ENCODE measurements at regions not wholly inside any gene's neighbourhood (a gene's known extent, or its start where the extent isn't known, plus 50 kb on each side); places are given as distances from the start of the nearest gene placed in this dataset.
"Not testable (repeated sequence)": the region's sequence is repeated elsewhere in the genome, so short reads cannot be mapped to it uniquely, and the experiment has no call there.

GRCh38 chr9:89940625-89941024 lies 335.8 kb downstream of the GADD45G start:
- Histone ChIP-seq H3K4me3 (ENCODE audit: low read depth, low read length) (no peak overlapping the region), H3K27ac (ENCODE audit: low read depth, low read length) (no peak overlapping the region), H3K27me3 (ENCODE audit: control insufficient read depth, insufficient read depth, low read length) (no peaks in the 10 kb centered on the region), H3K9me3 (ENCODE audit: control insufficient read depth, insufficient read depth, low read length) (no peaks in the 10 kb centered on the region), H3K36me3 (ENCODE audit: control insufficient read depth, insufficient read depth, low read length) (no peaks in the 10 kb centered on the region), H3K9ac (ENCODE audit: low read depth, low read length) (no peak overlapping the region), H3K4me1 (ENCODE audit: control insufficient read depth, insufficient read depth, low read length) (no peaks in the 10 kb centered on the region)

- Histone ChIP-seq H3K4me3 (ENCODE audit: low read depth, low read length) (no peak overlapping the region), H3K27me3 (ENCODE audit: control insufficient read depth, insufficient read depth, low read length) (no peaks in the 10 kb centered on the region), H3K36me3 (ENCODE audit: control insufficient read depth, insufficient read depth, low read length) (no peaks in the 10 kb centered on the region), H3K4me1 (ENCODE audit: control insufficient read depth, insufficient read depth, low read length) (no peaks in the 10 kb centered on the region), H3K9me3 (ENCODE audit: control insufficient read depth, insufficient read depth, low read length) (no peaks in the 10 kb centered on the region), H3K27ac (ENCODE audit: low read depth, low read length) (no peak overlapping the region), H3K9ac (ENCODE audit: low read depth, low read length) (no peak overlapping the region)
Measured at GRCh38 chr9:89941875-89942274, 337.1 kb downstream of the GADD45G start.

DNA sequence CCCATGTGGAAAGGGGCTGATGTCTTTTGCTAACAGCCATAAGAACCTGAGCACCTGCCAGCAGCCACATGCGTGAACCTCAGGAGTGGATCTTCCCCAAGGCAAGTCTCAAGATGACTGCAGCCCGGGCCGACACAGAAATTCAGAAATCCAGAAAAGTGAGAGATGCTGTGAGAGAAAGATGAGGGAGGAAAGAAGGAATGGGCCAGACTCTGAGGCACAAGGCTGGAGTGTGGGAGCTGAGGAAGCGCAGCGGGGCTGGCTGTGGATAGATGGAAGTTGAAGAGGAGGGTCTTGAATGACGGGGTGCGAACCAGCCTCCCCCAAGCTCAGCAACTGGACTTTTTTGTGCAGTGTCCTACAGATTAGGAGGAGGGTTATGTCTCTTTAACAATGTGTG lies 337.8 kb downstream of the GADD45G start:
- Histone ChIP-seq H3K27ac (ENCODE audit: low read depth, low read length) (no peak overlapping the region), H3K4me3 (ENCODE audit: low read depth, low read length) (no peak overlapping the region), H3K27me3 (ENCODE audit: control insufficient read depth, insufficient read depth, low read length) (no peaks in the 10 kb centered on the region), H3K9ac (ENCODE audit: low read depth, low read length) (no peak overlapping the region), H3K9me3 (ENCODE audit: control insufficient read depth, insufficient read depth, low read length) (no peaks in the 10 kb centered on the region), H3K36me3 (ENCODE audit: control insufficient read depth, insufficient read depth, low read length) (no peaks in the 10 kb centered on the region), H3K4me1 (ENCODE audit: control insufficient read depth, insufficient read depth, low read length) (no peaks in the 10 kb centered on the region)

GRCh38 chr9:89943309-89943708 lies 338.5 kb downstream of the GADD45G start:
- H3K27me3 ChIP-seq (ENCODE audit: control insufficient read depth, insufficient read depth, low read length), result no peaks in the 10 kb centered on the region
- H3K4me3 ChIP-seq (ENCODE audit: low read depth, low read length), result no peak overlapping the region
- H3K9me3 ChIP-seq (ENCODE audit: control insufficient read depth, insufficient read depth, low read length), result no peaks in the 10 kb centered on the region
- no peak overlapping the region for H3K27ac ChIP-seq (ENCODE audit: low read depth, low read length)
- no peaks in the 10 kb centered on the region for H3K4me1 ChIP-seq (ENCODE audit: control insufficient read depth, insufficient read depth, low read length)
- H3K9ac ChIP-seq (ENCODE audit: low read depth, low read length), result no peak overlapping the region
- no peaks in the 10 kb centered on the region for H3K36me3 ChIP-seq (ENCODE audit: control insufficient read depth, insufficient read depth, low read length)

GRCh38 chr9:89943728-89944127 lies 338.9 kb downstream of the GADD45G start:
- Histone ChIP-seq H3K27ac (ENCODE audit: low read depth, low read length) (no peak overlapping the region), H3K4me3 (ENCODE audit: low read depth, low read length) (no peak overlapping the region), H3K9me3 (ENCODE audit: control insufficient read depth, insufficient read depth, low read length) (no peaks in the 10 kb centered on the region), H3K9ac (ENCODE audit: low read depth, low read length) (no peak overlapping the region), H3K27me3 (ENCODE audit: control insufficient read depth, insufficient read depth, low read length) (no peaks in the 10 kb centered on the region), H3K36me3 (ENCODE audit: control insufficient read depth, insufficient read depth, low read length) (no peaks in the 10 kb centered on the region), H3K4me1 (ENCODE audit: control insufficient read depth, insufficient read depth, low read length) (no peaks in the 10 kb centered on the region)

DNA sequence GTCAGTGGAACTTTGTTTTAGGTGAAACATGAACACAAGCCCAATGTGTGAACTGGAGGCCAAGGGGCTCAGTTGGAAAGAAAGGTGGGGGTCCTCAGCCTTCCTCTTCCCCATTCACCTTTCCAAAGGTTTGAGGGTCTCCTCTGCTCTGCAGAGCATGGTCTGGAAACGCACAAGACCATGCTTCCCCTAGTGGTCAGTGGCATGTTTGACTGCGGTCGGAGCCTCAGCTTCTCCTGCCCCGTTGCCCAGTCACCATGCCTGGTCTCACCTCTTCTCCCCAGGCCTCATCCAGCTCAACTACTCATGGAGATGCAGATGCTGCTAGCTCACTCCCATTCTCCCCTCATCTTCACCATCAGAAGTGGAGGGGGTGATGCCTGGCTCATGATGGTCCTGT lies 340.3 kb downstream of the GADD45G start:
- Histone ChIP-seq H3K9me3 (ENCODE audit: control insufficient read depth, insufficient read depth, low read length) (no peaks in the 10 kb centered on the region), H3K4me1 (ENCODE audit: control insufficient read depth, insufficient read depth, low read length) (0 out of 2 replicates have a peak, but pooled peaks cover 4% of the 10 kb centered on the region), H3K27me3 (ENCODE audit: control insufficient read depth, insufficient read depth, low read length) (no peaks in the 10 kb centered on the region), H3K4me3 (ENCODE audit: low read depth, low read length) (no peak overlapping the region), H3K27ac (ENCODE audit: low read depth, low read length) (no peak overlapping the region), H3K9ac (ENCODE audit: low read depth, low read length) (no peak overlapping the region), H3K36me3 (ENCODE audit: control insufficient read depth, insufficient read depth, low read length) (no peaks in the 10 kb centered on the region)

DNA sequence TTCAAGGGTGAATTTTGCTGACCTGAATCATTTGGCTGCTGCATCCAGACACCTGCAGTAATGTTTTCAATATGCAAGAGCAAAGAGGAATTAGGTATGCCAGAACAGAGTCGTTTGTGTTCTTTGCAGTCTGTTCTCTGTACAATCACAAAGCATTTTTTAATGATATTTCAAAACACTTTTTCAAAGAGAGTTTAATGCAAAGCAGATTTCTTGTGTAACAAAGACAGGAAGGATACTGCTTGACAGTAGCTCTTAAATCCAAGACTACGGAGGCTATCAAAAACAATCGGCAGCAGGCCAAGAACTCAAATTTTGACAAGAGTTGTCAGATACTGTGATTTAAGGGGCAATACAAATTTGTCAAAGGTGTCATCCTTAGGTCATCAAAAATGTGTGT lies 341.9 kb downstream of the GADD45G start:
- no peaks in the 10 kb centered on the region for H3K9me3 ChIP-seq (ENCODE audit: control insufficient read depth, insufficient read depth, low read length)
- H3K27me3 ChIP-seq (ENCODE audit: control insufficient read depth, insufficient read depth, low read length), result no peaks in the 10 kb centered on the region
- H3K36me3 ChIP-seq (ENCODE audit: control insufficient read depth, insufficient read depth, low read length), result no peaks in the 10 kb centered on the region

DNA sequence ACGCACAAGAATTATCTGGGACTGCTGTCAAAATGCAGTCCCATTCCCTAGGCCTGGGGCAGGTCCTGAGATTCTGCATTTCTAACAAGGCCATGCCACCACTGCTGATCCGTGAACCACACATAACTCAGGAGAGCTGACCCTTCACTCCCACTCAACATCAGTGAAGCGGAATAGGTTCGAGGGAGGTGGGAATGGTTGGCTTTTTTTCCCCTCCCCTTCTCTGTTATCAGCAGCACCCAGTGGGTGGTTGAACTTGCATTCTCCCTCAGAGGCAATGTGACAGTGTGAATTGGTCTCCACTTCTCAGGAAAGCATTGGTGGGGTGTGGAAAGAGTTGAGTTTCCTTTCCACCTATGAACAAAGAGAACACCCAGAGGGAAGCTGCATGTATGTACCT lies 344.3 kb downstream of the GADD45G start:
- Histone ChIP-seq H3K27ac (ENCODE audit: low read depth, low read length) (no peak overlapping the region), H3K36me3 (ENCODE audit: control insufficient read depth, insufficient read depth, low read length) (no peaks in the 10 kb centered on the region), H3K27me3 (ENCODE audit: control insufficient read depth, insufficient read depth, low read length) (no peaks in the 10 kb centered on the region), H3K9ac (ENCODE audit: low read depth, low read length) (no peak overlapping the region), H3K4me3 (ENCODE audit: low read depth, low read length) (no peak overlapping the region), H3K4me1 (ENCODE audit: control insufficient read depth, insufficient read depth, low read length) (peaks cover 9% of the 10 kb centered on the region; the same call in 1 of the 2 replicates), H3K9me3 (ENCODE audit: control insufficient read depth, insufficient read depth, low read length) (no peaks in the 10 kb centered on the region)

More for the DNA sequence above, 341.9 kb downstream of the GADD45G start:
- H3K9ac ChIP-seq (ENCODE audit: low read depth, low read length), result no peak overlapping the region
- no peak overlapping the region for H3K27ac ChIP-seq (ENCODE audit: low read depth, low read length)
- no peak overlapping the region for H3K4me3 ChIP-seq (ENCODE audit: low read depth, low read length)
- H3K4me1 ChIP-seq (ENCODE audit: control insufficient read depth, insufficient read depth, low read length), result 0 out of 2 replicates have a peak, but pooled peaks cover 4% of the 10 kb centered on the region

DNA sequence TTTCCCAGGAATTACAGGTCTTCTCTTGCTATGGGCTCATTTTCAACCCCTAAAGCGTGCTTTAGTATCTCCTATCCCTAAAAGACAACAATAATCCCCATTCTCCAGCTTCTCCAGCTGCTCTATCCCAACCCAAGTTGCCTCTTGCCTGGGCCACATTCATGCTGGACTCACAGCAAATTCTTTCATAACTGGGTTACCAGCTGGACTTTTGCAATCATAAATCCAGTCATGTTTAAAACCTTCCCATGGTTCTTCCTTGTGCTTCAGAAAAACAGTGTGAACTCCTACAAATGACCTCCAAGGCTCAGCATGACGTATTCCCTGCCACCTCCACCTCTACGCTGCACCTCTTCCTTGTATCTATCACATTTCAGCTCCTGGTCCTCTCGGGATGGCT lies 346.9 kb downstream of the GADD45G start:
- Histone ChIP-seq H3K4me3 (ENCODE audit: low read depth, low read length) (no peak overlapping the region), H3K9ac (ENCODE audit: low read depth, low read length) (no peak overlapping the region), H3K9me3 (ENCODE audit: control insufficient read depth, insufficient read depth, low read length) (no peaks in the 10 kb centered on the region), H3K27ac (ENCODE audit: low read depth, low read length) (no peak overlapping the region), H3K36me3 (ENCODE audit: control insufficient read depth, insufficient read depth, low read length) (no peaks in the 10 kb centered on the region), H3K4me1 (ENCODE audit: control insufficient read depth, insufficient read depth, low read length) (peaks cover 9% of the 10 kb centered on the region; the same call in 1 of the 2 replicates), H3K27me3 (ENCODE audit: control insufficient read depth, insufficient read depth, low read length) (no peaks in the 10 kb centered on the region)

GRCh38 chr9:89952401-89952800 lies 347.6 kb downstream of the GADD45G start:
- no peak overlapping the region for H3K9ac ChIP-seq (ENCODE audit: low read depth, low read length)
- H3K27ac ChIP-seq (ENCODE audit: low read depth, low read length), result no peak overlapping the region
- H3K4me3 ChIP-seq (ENCODE audit: low read depth, low read length), result no peak overlapping the region
- H3K27me3 ChIP-seq (ENCODE audit: control insufficient read depth, insufficient read depth, low read length), result no peaks in the 10 kb centered on the region
- no peaks in the 10 kb centered on the region for H3K9me3 ChIP-seq (ENCODE audit: control insufficient read depth, insufficient read depth, low read length)
- H3K36me3 ChIP-seq (ENCODE audit: control insufficient read depth, insufficient read depth, low read length), result no peaks in the 10 kb centered on the region
- H3K4me1 ChIP-seq (ENCODE audit: control insufficient read depth, insufficient read depth, low read length), result peaks cover 9% of the 10 kb centered on the region; the same call in 1 of the 2 replicates

- H3K9me3 ChIP-seq (ENCODE audit: control insufficient read depth, insufficient read depth, low read length); H3K27ac ChIP-seq (ENCODE audit: low read depth, low read length); H3K36me3 ChIP-seq (ENCODE audit: control insufficient read depth, insufficient read depth, low read length): not testable (repeated sequence)
Measured at GRCh38 chr9:89953263-89953662, 348.5 kb downstream of the GADD45G start.

More at GRCh38 chr9:89953263-89953662, 348.5 kb downstream of the GADD45G start:
- H3K4me1 ChIP-seq (ENCODE audit: control insufficient read depth, insufficient read depth, low read length); H3K27me3 ChIP-seq (ENCODE audit: control insufficient read depth, insufficient read depth, low read length); H3K4me3 ChIP-seq (ENCODE audit: low read depth, low read length); H3K9ac ChIP-seq (ENCODE audit: low read depth, low read length): not testable (repeated sequence)
